PC-9 (cell line): ENCODE measurements at regions not wholly inside any gene's neighbourhood (a gene's known extent, or its start where the extent isn't known, plus 50 kb on each side); places are given as distances from the start of the nearest gene placed in this dataset.

Source experiments
- BruUV-seq: library from RNA; stranded (reverse); fragments of 400-500 nt; replicated peaks from 2 replicates; lab custom pipeline; 2021; lab: Mats Ljungman, UMichigan
- CTCF ChIA-PET: fragments of 300-600 bp; sonication (Branson Sonifier 250); formaldehyde crosslinking; loops from one replicate; lab custom pipeline; 2022; ENCODE audit warnings: antibody characterized with exemption; lab: Charles Lee
- POLR2A ChIA-PET: fragments of 300-600 bp; sonication (Branson Sonifier 250); formaldehyde crosslinking; loops from one replicate; lab custom pipeline; 2022; ENCODE audit warnings: antibody characterized with exemption; ENCODE audit not compliant: unreplicated experiment; lab: Charles Lee
- DNase-seq, 2 experiments: peaks; one replicate each; pipeline versions ENCODE4 v3.0.0 to v3.0.0-alpha.2; 2015 to 2022; ENCODE audit warnings: mixed read lengths in 1 of 2
- H2AFZ ChIP-seq: fragments of 200-600 bp; sonication (generic); 2 replicates; pipeline ENCODE4 v1.8.1; 2017; ENCODE audit warnings: antibody characterized with exemption
- H3F3A ChIP-seq: fragments of 200-600 bp; sonication (generic); 2 replicates; pipeline ENCODE4 v1.8.1; 2017; ENCODE audit warnings: antibody characterized with exemption, mild to moderate bottlenecking, low read depth; ENCODE audit not compliant: insufficient read depth
- H3K27ac ChIP-seq: fragments of 200-600 bp; sonication (generic); 2 replicates; pipeline ENCODE4 v1.6.1; 2016; ENCODE audit warnings: mixed run types
- H3K27me3 ChIP-seq: fragments of 200-600 bp; sonication (generic); 2 replicates; pipeline ENCODE4 v1.6.1; 2016; ENCODE audit warnings: low read depth, mixed run types; ENCODE audit not compliant: insufficient read depth
- H3K36me3 ChIP-seq: fragments of 200-600 bp; sonication (generic); 2 replicates; pipeline ENCODE4 v1.6.1; 2016; ENCODE audit warnings: low read depth, mixed run types
- H3K4me1 ChIP-seq: fragments of 200-600 bp; sonication (generic); replicated peaks from 2 replicates; pipeline ENCODE4 v1.6.1; 2016; ENCODE audit warnings: mixed run types; ENCODE audit not compliant: insufficient read depth
- H3K4me2 ChIP-seq: fragments of 200-600 bp; sonication (generic); 2 replicates; pipeline ENCODE4 v1.6.1; 2017; ENCODE audit warnings: mixed run types
- H3K4me3 ChIP-seq: fragments of 200-600 bp; sonication (generic); 2 replicates; pipeline ENCODE4 v1.6.1; 2016; ENCODE audit warnings: mixed run types
- H3K79me2 ChIP-seq: fragments of 200-600 bp; sonication (generic); 2 replicates; pipeline ENCODE4 v1.6.1; 2017; ENCODE audit warnings: low read depth, mixed run types
- H3K9me2 ChIP-seq: fragments of 200-600 bp; sonication (generic); 2 replicates; pipeline ENCODE4 v1.8.1; 2017; ENCODE audit warnings: mild to moderate bottlenecking; ENCODE audit not compliant: insufficient read depth
- H3K9me3 ChIP-seq: fragments of 200-600 bp; sonication (generic); 2 replicates; pipeline ENCODE4 v1.8.1; 2016; ENCODE audit warnings: low read depth; ENCODE audit not compliant: insufficient read depth
- H4K20me1 ChIP-seq: fragments of 200-600 bp; sonication (generic); 2 replicates; pipeline ENCODE4 v1.8.1; 2017; ENCODE audit not compliant: insufficient read depth
- EZH2 ChIP-seq: fragments of 200-600 bp; sonication (generic); IDR thresholded peaks from 2 replicates; pipeline ENCODE4 v1.8.0; 2017; ENCODE audit warnings: antibody characterized with exemption, low read depth
- intact Hi-C: fragments of 100-400 bp; cut with micrococcal nuclease; formaldehyde crosslinking; loops from one replicate; pipeline ENCODE4 v1.10.0; 2022; ENCODE audit not compliant: unreplicated experiment
- TF ChIP-seq, protein P1 (sequence below): fragments of 200-600 bp; sonication (generic); conservative IDR thresholded peaks from 2 replicates; pipeline ENCODE4 v1.6.1; 2017; ENCODE audit warnings: mixed run types, antibody characterized with exemption, mild to moderate bottlenecking, moderate library complexity

DNA sequence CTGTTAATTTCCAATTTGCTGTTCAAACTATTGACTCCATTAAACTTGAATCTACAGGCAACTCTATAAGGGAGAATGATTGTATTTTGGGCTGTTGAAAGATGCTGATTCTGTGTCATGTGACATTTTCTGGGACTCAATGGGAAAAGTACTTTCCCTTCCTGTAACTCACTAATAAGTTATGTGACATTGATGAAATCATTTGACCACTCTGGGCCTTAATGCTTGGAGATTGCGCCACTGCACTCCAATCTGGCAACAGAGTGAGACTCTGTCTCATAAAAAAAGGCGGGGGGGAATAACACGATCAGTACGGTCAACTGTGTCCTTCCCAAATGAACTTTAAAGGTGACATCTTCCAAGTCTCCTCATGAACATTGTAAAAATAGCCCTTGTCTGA, 215.2 kb upstream of the SGO1 start:
- H3K9me2 ChIP-seq: no peaks in the 10 kb centered on the region
- H3K36me3 ChIP-seq: no peaks in the 10 kb centered on the region
- no peak overlapping the region for H3K4me2 ChIP-seq
- H3K4me1 ChIP-seq: no peaks in the 10 kb centered on the region
- no peak overlapping the region for H3K4me3 ChIP-seq
- H3K9me3 ChIP-seq: no peaks in the 10 kb centered on the region
- BruUV-seq: no TSS peak
- intact Hi-C loops: no loop called here
- no peaks in the 10 kb centered on the region for H4K20me1 ChIP-seq
- TF ChIP-seq, protein P1, sequence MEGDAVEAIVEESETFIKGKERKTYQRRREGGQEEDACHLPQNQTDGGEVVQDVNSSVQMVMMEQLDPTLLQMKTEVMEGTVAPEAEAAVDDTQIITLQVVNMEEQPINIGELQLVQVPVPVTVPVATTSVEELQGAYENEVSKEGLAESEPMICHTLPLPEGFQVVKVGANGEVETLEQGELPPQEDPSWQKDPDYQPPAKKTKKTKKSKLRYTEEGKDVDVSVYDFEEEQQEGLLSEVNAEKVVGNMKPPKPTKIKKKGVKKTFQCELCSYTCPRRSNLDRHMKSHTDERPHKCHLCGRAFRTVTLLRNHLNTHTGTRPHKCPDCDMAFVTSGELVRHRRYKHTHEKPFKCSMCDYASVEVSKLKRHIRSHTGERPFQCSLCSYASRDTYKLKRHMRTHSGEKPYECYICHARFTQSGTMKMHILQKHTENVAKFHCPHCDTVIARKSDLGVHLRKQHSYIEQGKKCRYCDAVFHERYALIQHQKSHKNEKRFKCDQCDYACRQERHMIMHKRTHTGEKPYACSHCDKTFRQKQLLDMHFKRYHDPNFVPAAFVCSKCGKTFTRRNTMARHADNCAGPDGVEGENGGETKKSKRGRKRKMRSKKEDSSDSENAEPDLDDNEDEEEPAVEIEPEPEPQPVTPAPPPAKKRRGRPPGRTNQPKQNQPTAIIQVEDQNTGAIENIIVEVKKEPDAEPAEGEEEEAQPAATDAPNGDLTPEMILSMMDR: no peak
- TF ChIP-seq EZH2: no peak
- DNase-seq: no peak
- H3K79me2 ChIP-seq: no peaks in the 10 kb centered on the region
- no peaks in the 10 kb centered on the region for H3F3A ChIP-seq
- CTCF ChIA-PET: no interaction called here
- H3K27ac ChIP-seq: no peak overlapping the region
- no peaks in the 10 kb centered on the region for H3K27me3 ChIP-seq
- POLR2A ChIA-PET: no interaction called here
- no peak overlapping the region for H2AFZ ChIP-seq

DNA sequence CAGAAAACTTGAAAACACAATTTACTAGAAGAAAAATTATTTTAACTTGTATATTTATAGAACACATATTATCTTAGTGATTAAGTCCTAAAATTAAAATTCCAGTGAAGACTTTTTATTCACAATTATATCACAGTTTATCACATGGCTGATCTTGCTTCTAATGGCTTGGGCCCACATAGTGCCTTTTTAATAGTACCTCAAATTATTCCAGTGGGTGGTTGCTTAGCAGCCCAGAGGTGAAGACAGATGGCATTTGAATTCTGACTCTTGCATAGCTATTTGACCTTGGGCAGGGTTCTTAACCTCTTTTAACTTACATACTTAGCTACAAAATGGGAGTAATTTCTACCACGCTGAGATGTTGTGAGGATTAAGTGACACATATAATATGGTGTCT, 214.7 kb upstream of the SGO1 start:
- Histone ChIP-seq H3K27me3 (no peaks in the 10 kb centered on the region), H3K4me3 (no peak overlapping the region), H3K9me3 (no peaks in the 10 kb centered on the region), H3K36me3 (no peaks in the 10 kb centered on the region), H3K4me2 (no peak overlapping the region), H3K9me2 (no peaks in the 10 kb centered on the region), H2AFZ (no peak overlapping the region), H3F3A (no peaks in the 10 kb centered on the region), H3K27ac (no peak overlapping the region), H3K4me1 (no peaks in the 10 kb centered on the region), H4K20me1 (no peaks in the 10 kb centered on the region), H3K79me2 (no peaks in the 10 kb centered on the region)
- TF ChIP-seq EZH2: no peak
- TF ChIP-seq, protein P1: no peak
- no peak for DNase-seq
- intact Hi-C loops: no loop called here
- ChIA-PET CTCF (no interaction called here), POLR2A (no interaction called here)
- no TSS peak for BruUV-seq

DNA sequence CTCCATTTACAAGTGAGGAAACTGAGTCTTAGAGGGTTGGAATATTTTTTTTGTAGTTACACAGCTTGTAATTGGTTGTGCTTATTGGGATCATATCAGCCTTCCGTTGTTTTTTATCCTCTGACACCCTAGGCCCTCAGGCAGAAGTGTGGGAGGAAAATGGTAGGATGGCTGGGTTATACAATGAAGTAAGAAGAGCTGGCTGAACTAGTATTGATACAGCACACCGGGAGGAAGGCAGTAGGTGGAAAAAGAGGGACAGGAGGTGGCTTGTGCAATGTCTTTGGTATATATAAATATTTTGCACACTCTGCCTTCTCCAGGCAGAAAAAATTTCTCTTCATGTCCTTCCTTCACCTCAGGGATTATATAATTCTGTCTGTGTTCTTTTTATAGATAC, 214.3 kb upstream of the SGO1 start:
- intact Hi-C loops: no loop called here
- DNase-seq: no peak
- Histone ChIP-seq H4K20me1 (no peaks in the 10 kb centered on the region), H2AFZ (no peak overlapping the region), H3F3A (no peaks in the 10 kb centered on the region), H3K79me2 (no peaks in the 10 kb centered on the region), H3K27ac (no peak overlapping the region), H3K4me2 (no peak overlapping the region), H3K4me1 (no peaks in the 10 kb centered on the region), H3K27me3 (no peaks in the 10 kb centered on the region), H3K9me3 (no peaks in the 10 kb centered on the region), H3K9me2 (no peaks in the 10 kb centered on the region), H3K36me3 (no peaks in the 10 kb centered on the region), H3K4me3 (no peak overlapping the region)
- no TSS peak for BruUV-seq
- ChIA-PET POLR2A (no interaction called here), CTCF (no interaction called here)
- TF ChIP-seq, protein P1: no peak
- no peak for TF ChIP-seq EZH2
